ENCODE measurements at regions not wholly inside any gene's neighbourhood (a gene's known extent, or its start where the extent isn't known, plus 50 kb on each side); places are given as distances from the start of the nearest gene placed in this dataset.
"Not testable (repeated sequence)": the region's sequence is repeated elsewhere in the genome, so short reads cannot be mapped to it uniquely, and the experiment has no call there.

GRCh38 chr9:22508354-22508753 is 61.7 kb downstream of the DMRTA1 start:
- H3K4me3 ChIP-seq; H3K27me3 ChIP-seq; H3K4me1 ChIP-seq; H3K9me3 ChIP-seq; H3K36me3 ChIP-seq; H3K27ac ChIP-seq; DNase-seq (ENCODE audit: low spot score in 2 of 2): not testable (repeated sequence)
- 81 to 96% methylated on average over 3 to 6 of the region's 6 CpGs for WGBS, 2 donors

- Histone ChIP-seq H3K9me3 (peaks cover 0 to 6% (median 0%) of the 10 kb centered on the region in 4 donors), H3K27me3 (no peaks in the 10 kb centered on the region), H3K36me3 (no peaks in the 10 kb centered on the region), H3K4me3 (no peak overlapping the region), H3K27ac (no peak overlapping the region), H3K4me1 (no peaks in the 10 kb centered on the region)
- 94 to 97% methylated on average over 11 of the region's 11 CpGs for WGBS, 2 donors
- TF ChIP-seq CTCF (IDR thresholded peaks at IDR 0.05) (no peak), POLR2A (IDR thresholded peaks at IDR 0.05) (no peak), EP300 (IDR thresholded peaks at IDR 0.05) (no peak)
- DNase-seq (ENCODE audit: low spot score in 2 of 2): no peak
Measured at GRCh38 chr9:22508790-22509189, 62.2 kb downstream of the DMRTA1 start.

DNA sequence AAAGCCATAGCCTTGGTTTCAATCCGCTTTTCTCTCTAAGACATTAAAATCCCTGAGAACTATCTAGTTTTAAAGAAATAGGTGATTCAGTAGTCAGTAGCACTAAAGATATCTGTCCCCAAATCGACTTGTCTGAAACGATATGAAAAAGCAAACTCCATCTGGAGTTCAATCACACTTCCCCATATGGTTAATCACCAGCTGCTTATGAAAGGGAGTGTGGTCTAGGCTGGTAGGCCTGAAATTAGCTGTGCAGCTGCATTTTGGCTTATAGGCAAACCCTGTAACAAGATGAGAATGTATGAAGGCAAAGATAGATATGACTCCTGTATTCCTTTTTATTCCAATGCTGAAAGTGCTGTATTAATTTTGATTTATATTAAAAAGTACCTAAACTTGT is 65.9 kb downstream of the DMRTA1 start:
- no peak for DNase-seq (ENCODE audit: low spot score in 2 of 2)

GRCh38 chr9:22514871-22515270 is 68.2 kb downstream of the DMRTA1 start:
- H3K27me3 ChIP-seq: no peaks in the 10 kb centered on the region
- no peak for DNase-seq (ENCODE audit: low spot score in 2 of 2)
- no peak overlapping the region for H3K27ac ChIP-seq
- H3K4me3 ChIP-seq: no peak overlapping the region
- H3K36me3 ChIP-seq: no peaks in the 10 kb centered on the region
- TF ChIP-seq POLR2A (IDR thresholded peaks at IDR 0.05) (no peak), CTCF (IDR thresholded peaks at IDR 0.05) (no peak), EP300 (IDR thresholded peaks at IDR 0.05) (no peak)
- H3K4me1 ChIP-seq: no peaks in the 10 kb centered on the region
- no peaks in the 10 kb centered on the region for H3K9me3 ChIP-seq

More for the DNA sequence above, 65.9 kb downstream of the DMRTA1 start:
- Histone ChIP-seq H3K27me3 (no peaks in the 10 kb centered on the region), H3K27ac (no peak overlapping the region), H3K4me3 (no peak overlapping the region), H3K36me3 (no peaks in the 10 kb centered on the region), H3K9me3 (peaks cover 0 to 6% (median 0%) of the 10 kb centered on the region in 4 donors), H3K4me1 (no peaks in the 10 kb centered on the region)
- WGBS, 2 donors: 73 to 78% methylated on average over 3 of the region's 3 CpGs
- TF ChIP-seq CTCF (IDR thresholded peaks at IDR 0.05): no peak
- TF ChIP-seq EP300 (IDR thresholded peaks at IDR 0.05): no peak
- TF ChIP-seq POLR2A (IDR thresholded peaks at IDR 0.05): no peak

DNA sequence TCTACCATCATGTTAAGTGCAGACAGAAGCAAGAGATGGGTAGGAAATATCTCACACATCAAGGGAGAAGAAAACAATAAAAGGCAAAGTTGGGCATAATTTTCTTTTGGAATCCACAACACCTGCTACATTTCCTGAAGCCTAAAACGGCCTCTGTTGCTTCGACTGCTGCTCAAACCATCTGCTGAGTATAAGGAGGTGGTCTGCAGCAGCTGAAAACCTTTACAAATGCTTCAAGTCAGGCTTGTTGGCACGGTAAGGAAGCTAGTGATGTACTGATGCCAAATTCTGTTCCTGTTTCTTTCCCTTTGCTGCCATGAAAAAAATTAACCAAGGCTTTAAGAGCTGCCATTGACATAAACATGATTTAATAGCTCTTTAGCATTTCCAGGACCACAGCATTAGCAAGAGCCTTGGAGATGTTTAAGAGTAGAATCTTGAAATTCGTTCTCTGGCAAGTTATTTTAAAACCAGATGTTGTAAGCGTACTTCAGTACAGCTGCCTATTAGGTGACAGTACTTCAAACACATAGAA is 75.6 kb downstream of the DMRTA1 start:
- Histone ChIP-seq H3K27me3 (no peaks in the 10 kb centered on the region), H3K36me3 (no peaks in the 10 kb centered on the region), H3K9me3 (no peaks in the 10 kb centered on the region), H3K4me3 (no peak overlapping the region), H3K27ac (no peak overlapping the region), H3K4me1 (no peaks in the 10 kb centered on the region)
- TF ChIP-seq CTCF (IDR thresholded peaks at IDR 0.05) (no peak), POLR2A (IDR thresholded peaks at IDR 0.05) (no peak), EP300 (IDR thresholded peaks at IDR 0.05) (no peak)
- 46 to 56% methylated on average over 5 of the region's 5 CpGs for WGBS, 2 donors
- no peak for DNase-seq (ENCODE audit: low spot score in 2 of 2)

GRCh38 chr9:22528485-22528884 is 81.9 kb downstream of the DMRTA1 start:
- DNase-seq (ENCODE audit: low spot score in 2 of 2): no peak
- H3K36me3 ChIP-seq: no peaks in the 10 kb centered on the region
- peaks cover 0 to 4% (median 0%) of the 10 kb centered on the region in 4 donors for H3K4me1 ChIP-seq
- H3K27ac ChIP-seq: no peak overlapping the region
- no peak overlapping the region for H3K4me3 ChIP-seq
- no peaks in the 10 kb centered on the region for H3K9me3 ChIP-seq
- H3K27me3 ChIP-seq: no peaks in the 10 kb centered on the region
- 22 to 25% methylated on average over 2 of the region's 2 CpGs for WGBS, 2 donors
- TF ChIP-seq POLR2A (IDR thresholded peaks at IDR 0.05) (no peak), CTCF (IDR thresholded peaks at IDR 0.05) (peak; percentile 6 to 36 (median 24)), EP300 (IDR thresholded peaks at IDR 0.05) (no peak)

All from tibial nerve (tissue), 4 donors.